GM19025 (cell line): ENCODE measurements at regions not wholly inside any gene's neighbourhood (a gene's known extent, or its start where the extent isn't known, plus 50 kb on each side); places are given as distances from the start of the nearest gene placed in this dataset.
"Not testable (repeated sequence)": the region's sequence is repeated elsewhere in the genome, so short reads cannot be mapped to it uniquely, and the experiment has no call there.

Experiments
- ATAC-seq: cut with Tn5 transposase; IDR thresholded peaks from one replicate; pipeline ENCODE4 v1.9.1; 2021; ENCODE audit warnings: mild to moderate bottlenecking, low read depth, moderate library complexity; ENCODE audit not compliant: unreplicated experiment

DNA sequence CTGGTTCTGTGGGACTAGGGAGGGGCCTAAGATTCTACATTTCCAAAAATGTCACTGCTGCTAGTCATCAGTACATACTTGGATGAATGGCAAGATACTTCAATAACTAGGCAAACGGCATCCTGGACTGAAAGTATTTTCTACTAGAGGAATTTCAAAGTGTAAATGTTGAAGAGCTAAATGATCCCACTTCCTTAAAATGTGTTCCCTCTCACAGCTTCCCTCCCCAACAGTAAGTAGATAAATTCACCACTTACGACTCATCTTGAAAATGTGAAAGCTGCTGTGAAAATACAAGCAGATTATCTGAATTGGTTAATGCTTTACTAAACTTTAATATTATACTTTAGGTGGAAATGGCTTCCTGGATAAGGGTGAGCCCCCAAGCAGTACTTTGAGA, 1571.5 kb upstream of the WWC1 start:
- no peak for ATAC-seq

DNA sequence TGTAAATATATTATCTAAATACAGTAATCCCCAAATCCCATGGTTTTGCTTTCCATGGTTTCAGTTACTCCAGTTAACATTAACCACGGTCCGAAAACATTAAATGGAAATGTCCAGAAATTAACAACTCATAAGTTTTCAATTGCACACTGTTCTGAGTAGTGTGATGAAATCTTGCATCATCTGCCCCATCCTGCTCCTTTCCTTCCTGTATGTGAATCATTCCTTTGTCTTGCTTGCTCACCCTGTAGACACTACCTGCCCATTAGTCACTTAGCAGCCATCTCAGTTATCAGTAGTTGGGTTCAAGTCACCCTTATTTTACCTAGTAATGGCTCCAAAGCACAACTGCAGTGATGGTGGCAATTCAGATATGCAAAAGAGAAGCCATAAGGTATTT, 1568.5 kb upstream of the WWC1 start:
- ATAC-seq, result no peak

DNA sequence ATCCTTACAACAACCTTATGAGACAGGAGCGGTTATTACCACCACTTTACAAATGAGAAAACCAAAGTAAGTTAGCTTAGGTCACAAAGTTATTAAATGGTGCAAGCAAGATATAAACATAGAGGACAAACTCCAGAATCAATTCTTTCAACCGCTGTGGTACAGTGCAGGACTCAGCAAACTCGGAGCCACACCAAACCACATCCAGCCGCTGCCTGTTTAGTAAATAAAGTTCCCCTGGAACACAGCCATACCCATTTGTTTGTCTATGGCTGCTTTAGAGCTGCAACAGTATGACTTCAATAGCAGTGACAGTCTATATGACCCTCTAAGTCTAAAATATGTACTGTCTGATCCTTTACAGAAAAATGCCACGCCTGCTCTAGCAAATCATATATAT, 1567.2 kb upstream of the WWC1 start:
- no peak for ATAC-seq

DNA sequence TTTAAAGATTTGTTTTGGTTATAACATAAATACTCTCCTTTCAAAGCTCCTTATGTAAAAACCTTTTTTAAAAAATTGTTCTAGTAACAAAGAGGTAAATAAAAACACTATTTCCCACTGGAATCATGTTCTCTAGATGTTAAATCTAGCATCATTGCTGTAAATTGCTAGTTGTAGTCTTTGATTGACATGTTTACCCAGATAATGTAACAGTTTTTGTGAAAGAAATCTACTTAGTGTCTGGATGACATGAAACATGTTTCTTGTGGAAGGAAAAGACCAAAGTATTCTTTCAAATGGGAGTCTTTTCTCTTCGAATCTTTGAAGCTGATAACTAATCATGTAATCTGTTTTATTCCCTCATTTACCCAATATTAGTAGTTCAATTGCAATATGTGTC, 1565.9 kb upstream of the WWC1 start:
- no peak for ATAC-seq

DNA sequence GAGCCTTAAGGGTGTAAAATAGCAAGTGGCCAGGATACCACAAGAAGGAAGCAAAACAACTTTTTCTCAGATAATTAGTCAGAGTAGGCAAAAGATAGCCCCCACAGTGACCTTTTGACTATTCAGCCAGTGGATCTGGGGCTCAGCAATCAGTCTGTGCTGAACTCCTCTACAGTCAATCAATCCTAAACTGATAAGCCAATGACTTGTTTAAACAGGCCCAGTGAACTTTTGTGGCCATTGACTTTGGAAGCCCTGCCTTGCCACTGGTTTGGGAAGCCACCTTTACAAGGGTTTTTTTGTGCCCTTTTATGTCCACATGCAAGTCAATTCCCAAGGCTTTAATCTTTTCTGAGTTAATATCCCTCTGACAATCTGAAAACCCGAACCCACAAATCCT, 1565.0 kb upstream of the WWC1 start:
- ATAC-seq, result no peak

DNA sequence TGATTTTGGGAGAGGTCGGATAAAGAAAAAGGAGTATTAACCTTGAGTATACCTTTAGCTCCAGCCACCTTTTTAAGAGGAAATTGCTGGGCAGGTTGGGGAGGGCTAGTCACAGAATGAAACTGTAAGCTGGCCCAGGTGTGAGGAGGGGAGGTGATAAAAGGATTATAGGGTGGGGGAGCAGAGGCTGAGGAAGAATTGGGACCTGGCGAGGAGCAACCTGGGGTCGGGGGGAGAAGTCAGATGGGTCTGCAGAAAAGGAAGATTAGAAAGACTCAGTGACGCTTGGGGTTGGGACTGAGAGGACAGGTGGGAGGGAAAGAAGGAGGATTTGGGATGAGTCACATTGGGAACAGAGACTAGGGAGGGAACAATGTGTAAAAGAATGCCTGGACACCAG, 1548.5 kb upstream of the WWC1 start:
- not testable (repeated sequence) for ATAC-seq

DNA sequence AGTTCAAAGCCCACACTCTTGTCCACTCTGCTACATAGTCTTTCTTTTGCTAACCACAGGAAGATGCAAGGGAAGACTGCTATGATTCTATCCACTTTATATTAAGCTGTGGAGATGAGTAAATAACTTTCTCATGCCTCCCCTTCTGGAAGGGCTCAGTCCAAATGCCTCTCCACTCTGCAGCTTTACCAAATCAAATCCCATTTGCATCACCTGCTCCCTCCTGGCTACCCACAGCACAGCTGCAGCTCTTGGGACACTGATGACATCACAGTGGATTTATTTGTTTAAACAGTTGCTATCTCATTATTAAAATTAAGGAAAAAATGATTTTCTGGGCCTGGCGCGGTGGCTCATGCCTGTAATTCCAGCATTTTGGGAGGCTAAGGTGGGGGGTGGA, 1544.9 kb upstream of the WWC1 start:
- no peak for ATAC-seq

DNA sequence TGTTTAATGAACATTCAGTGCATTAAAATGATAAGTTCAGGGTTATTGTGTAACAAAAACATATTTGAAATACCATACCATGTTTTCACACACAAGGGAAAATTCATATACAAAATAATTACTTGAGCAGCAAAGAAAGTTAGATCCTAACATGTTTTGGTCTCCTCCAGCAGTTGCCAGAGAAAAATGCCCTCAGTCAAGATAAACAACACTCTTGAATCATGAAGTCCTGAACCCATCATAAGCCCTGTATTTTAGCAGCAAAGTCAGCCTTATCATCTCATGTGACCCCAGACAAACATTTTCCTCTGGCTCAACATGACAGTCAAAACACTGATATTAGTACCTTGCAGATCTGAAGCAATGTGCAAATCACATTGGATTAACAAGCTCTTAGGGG, 1541.1 kb upstream of the WWC1 start:
- ATAC-seq, result no peak

DNA sequence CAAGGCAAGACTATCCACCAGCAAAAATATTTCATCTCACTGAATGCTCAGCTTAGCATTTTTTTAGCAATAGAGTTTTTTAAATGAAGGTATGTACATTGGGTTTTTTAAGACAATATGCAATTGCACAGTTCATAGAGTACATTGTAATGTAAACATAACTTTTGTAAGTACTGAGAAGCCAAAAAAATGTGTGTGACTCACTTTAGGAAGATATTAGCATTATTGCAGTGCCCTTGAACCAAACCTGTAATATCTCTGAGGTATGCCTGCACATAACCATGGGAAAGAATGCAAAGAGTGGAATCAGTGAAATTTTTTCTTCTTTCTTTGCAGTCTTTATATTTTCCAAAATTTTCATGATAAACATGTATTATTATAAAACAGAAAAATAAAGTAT, 1533.3 kb upstream of the WWC1 start:
- no peak for ATAC-seq

DNA sequence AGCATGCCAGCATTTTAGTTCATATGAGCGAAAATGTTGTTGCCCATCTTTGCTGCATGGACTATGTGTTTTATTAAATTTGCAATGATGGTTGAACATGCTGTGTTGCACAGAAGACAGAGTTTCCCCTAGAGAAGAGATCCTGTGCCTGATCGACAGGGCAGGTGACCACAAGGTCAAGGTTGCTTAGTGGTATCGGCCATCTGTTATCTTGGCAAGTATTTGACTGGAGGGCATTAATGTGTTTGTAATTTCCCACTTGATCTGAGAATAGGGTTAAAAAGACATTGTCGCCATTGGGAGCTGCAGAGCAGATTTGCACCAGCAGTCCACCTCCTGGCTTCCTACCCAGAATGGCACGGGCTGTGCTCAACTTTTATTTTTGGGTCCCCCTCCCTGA, 1523.6 kb upstream of the WWC1 start:
- no peak for ATAC-seq

DNA sequence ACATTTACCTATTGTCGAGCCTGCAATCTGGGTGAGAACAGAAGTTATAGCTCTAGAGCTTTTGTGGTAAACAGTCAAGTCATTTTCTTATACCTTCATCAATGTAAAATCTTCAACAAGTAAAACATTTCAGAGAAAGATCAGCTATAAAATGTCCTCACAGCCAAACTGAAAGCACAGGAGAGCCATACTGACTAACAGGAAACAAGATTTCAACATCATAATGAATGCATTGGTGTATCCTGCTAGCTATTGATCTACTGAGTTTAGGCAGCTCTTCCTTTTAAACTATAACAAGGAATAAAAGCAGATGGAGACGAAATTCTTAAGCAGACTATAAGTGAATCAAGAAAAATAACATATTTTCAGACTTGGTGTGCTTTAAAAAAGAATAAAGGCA, 1522.9 kb upstream of the WWC1 start:
- ATAC-seq, result no peak

DNA sequence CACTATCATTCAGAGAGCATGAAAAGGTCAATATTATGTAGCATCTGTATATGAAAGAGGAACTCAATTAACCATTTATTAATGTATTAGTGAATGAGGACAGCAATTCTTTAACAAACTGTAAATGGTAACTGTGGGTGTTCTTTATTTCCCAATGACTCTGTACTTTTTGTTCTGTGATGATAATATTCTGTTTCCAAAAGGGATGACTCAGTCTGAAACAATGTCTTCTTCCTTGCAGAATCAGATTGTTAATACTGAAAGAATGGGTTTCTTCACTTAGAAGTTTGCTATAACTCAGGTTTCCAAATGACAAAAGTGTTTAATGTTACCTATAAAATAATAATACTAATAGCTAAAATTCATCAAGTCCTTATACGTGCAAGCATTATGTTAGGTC, 1518.7 kb upstream of the WWC1 start:
- no peak for ATAC-seq

DNA sequence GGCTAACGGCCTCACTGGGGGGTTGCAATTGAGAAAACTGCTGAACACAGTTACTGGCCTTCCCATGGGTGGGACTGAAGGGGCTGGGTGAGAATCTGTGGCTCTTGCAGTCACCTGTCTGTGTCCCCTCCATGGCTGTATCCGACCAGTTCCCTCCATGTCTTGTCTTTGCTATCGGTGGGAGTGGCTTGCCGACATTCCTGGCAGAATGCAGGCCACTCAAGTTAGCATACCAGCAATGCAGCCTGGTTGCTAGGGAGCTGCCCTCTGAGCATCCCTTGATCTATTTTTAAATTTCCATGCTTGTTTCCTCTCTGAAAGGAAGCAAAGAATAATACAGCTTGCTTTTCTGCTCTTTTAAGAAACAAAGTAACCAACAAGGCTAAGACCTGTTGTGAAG, 1509.7 kb upstream of the WWC1 start:
- ATAC-seq, result no peak

DNA sequence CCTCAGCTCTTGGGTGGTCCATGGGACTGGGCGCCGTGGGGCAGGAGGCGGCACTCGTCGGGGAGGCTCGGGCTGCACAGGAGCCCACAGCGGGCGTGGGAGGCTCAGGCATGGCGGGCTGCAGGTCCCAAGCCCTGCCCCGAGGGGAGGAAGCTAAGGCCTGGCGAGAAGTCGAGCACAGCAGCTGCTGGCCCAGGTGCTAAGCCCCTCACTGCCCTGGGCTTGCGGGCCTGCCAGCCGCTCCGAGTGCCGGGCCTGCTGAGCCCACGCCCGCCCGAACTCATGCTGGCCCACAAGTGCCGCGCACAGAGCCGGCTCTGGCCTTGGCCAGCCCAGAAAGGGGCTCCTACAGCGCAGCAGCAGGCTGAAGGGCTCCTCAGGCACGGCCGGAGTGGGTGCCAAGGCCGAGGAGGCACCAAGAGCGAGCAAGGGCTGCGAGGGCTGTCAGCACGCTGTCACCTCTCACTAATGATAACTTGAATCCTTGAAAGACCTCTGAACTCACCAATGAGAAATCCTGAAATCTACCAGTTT, 1506.8 kb upstream of the WWC1 start:
- no peak for ATAC-seq

DNA sequence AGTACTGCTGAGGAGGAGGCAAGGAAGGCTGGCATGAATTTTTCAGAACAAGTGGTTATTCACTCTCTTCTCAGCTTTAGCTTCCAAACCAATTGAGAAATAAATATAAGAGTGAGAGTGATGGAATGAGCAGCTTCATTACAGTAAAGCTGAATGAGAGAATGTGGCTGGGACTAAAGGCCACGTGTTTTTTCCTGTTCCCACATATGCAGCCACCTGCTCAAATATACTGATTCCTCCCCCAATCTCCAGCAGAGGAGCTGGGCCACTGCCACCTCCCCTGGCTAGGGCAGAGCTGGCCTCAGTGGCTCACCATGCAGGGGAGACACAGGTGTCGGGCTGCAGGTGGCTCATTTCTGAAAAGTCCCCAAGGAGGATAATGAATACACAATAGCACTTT, 1505.3 kb upstream of the WWC1 start:
- ATAC-seq, result no peak

DNA sequence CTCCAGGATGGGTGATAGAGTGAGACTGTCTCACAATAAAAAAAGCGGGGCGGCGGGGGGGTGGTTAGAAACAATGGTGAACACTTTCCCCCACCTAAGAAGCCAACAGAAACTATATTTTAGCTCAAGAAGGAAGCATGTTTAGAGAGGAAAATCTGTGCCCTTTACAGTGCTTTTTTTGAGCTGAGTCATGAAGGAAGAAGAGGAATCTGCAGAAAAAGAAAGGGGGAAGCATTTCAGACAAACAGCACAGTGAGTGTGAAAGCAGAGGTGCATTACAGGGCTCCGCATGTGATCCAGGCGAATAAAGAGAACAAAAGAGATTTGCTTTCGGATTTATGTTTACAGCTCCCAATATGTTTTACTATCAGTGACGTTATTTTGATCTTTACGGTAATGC, 1504.6 kb upstream of the WWC1 start:
- no peak for ATAC-seq

DNA sequence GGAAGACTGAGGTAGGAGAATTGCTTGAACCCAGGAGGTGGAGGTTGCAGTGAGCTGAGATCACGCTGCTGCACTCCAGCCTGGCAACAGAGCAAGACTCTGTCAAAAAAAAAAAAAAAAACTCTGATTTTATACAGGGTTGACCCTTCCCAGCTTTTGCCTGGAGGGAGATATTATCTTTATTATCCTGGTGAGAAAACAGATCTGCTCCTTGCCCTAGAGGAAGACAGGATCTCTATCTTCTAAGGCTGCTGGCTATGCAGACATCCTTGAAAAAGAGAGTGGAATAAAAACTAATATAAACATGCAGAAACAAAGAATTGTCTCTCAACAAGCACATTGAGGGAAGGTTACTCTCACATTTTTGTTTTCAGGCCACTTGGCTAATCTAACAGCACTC, 1503.4 kb upstream of the WWC1 start:
- no peak for ATAC-seq

DNA sequence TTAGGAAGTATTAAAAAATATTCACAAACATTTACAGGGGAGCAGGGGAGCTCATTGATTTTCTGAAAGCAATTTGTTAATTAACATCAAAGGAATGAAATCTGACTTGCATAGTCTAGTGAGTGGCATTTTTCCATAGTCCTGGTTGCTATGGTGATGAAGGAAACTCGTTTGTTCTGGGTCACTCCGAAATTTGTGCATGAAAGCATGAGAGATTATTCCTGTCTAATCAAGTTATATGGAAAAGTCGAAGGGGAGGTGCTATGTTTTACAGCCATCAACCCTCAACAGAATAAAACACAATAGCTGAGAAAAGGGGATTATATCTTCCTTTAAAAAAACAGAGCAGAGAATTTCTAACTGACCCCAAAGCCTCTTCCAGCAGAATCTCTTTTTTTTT, 1495.7 kb upstream of the WWC1 start:
- ATAC-seq, result no peak

DNA sequence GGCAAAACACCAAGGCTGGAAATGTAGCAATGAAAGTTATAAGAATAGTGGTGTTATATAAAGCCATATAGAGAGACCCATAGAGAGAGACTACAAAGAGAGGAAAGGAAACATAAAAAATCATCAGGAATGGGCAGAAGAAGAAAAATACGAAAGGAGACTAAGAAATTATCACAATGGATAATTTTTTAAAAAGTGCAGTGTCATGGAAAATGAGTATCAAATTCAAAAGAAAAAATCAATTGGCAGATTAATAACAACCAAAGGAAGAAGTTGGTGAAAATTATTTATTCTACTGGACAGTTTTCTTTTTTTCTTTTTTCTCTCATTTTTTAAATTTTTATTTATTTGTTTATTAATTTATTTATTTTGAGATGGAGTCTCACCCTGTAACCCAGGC, 1488.4 kb upstream of the WWC1 start:
- no peak for ATAC-seq

DNA sequence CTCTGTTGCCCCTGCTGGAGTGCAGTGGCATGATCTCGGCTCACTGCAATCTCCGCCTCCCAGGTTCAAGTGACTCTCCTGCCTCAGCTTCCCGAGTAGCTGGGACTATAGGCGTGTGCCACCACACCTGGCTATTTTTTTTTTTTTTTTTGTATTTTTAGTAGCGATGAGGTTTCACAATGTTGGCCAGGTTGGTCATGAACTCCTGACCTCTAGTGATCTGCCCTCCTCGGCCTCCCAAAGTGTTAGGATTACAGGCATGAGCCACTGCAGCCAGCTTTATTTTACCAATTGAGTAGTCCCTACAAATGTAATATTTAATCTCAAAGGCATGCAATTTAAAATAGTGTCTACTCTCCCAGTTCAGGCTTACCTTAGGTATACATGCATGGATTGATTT, 1487.2 kb upstream of the WWC1 start:
- ATAC-seq, result not testable (repeated sequence)

DNA sequence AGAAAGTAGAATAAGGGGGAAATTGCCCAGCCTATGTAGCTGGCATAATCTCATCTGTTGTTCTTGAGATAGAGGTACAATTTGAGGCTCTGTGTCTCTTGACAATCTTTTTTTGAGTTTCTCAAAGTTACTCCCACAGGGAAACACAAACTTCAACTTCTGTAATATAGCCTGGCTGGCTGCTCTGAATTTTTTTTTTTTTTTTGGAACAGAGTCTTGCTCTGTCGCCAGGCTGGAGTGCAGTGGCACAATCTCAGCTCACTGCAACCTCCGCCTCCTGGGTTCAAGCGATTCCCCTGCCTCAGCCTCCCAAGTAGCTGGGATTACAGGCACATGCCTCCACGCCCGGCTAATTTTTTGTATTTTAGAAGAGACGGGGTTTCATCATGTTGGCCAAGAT, 1486.8 kb upstream of the WWC1 start:
- ATAC-seq, result not testable (repeated sequence)

DNA sequence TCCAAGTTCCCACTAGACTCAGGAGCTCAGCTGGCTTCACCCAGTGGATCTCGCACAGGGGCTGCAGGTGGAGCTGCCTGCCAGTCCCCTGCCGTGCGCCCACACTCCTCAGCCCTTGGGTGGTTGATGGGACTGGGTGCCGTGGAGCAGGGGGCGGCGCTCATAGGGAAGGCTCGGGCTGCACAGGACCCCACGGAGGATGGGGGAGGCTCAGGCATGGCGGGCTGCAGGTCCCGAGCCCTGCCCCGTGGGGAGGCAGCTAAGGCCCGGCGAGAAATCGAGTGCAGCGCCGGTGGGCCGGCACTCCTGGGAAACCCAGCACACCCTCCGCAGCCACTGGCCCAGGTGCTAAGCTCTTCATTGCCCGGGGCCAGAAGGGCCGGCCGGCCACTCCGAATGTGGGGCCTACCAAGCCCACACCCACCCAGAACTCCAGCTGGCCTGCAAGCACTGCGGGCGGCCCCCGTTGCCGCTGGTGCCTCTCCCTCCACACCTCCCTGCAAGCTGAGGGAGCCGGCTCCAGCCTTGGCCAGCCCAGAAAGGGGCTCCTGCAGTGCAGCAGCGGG, 1481.3 kb upstream of the WWC1 start:
- not testable (repeated sequence) for ATAC-seq

DNA sequence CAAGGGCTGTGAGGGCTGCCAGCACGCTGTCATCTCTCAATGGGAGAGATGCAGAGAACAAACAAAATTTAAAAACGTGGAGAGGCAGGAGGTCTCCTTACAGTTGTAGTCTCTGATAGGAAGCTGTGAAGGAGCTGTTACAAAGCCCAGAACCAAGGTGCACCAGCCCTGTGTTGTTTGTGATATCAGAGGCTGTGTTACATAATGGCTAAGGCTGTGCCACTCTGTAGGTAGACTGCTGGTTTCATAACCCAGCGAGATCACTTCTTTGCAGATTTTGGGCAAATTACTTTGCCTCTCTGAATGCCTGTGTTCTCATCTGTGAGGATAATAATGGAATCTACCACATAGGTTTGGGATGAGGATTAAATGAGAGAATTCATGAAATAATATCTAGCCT, 1480.7 kb upstream of the WWC1 start:
- ATAC-seq, result no peak
